ENCODE measurements at regions not wholly inside any gene's neighbourhood (a gene's known extent, or its start where the extent isn't known, plus 50 kb on each side); places are given as distances from the start of the nearest gene placed in this dataset.

- TF ChIP-seq CTCF (conservative IDR thresholded peaks at IDR 0.05) = no peak
- TF ChIP-seq ZFX (IDR thresholded peaks at IDR 0.05) = no peak
These were observed 147.5 kb upstream of the SMLR1 start for GRCh38 chr6:130679684-130680083.

All from C4-2B (cell line).